HuH-7 (cell line): ENCODE measurements at regions not wholly inside any gene's neighbourhood (a gene's known extent, or its start where the extent isn't known, plus 50 kb on each side); places are given as distances from the start of the nearest gene placed in this dataset.
A peak's percentile ranks its signal among the peaks of the same experiment; 100 is the strongest.

Experiments used
- DNase-seq: peaks from one replicate; pipeline ENCODE4 v3.0.0; 2011; ENCODE audit warnings: low spot score

DNA sequence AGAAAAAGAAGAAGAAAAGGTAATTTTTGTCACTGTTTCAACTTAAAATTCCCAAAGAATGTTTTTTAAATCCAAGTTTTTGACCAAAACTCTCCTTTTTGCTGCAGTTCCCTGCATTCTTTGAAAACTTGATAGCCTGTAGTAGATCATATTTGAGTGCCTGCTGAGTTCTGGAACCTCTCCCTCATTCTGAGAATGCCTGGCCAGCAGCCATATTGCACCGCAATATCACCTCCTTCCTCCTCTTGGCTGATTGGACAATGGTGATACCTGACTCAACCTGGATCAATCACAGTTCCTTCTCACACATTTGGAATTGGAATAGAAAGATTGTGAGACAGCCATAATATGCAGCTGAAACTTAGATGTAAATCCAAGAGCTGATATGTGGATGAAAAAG is 97.6 kb upstream of the GAP43 start:
- DNase-seq = no peak

DNA sequence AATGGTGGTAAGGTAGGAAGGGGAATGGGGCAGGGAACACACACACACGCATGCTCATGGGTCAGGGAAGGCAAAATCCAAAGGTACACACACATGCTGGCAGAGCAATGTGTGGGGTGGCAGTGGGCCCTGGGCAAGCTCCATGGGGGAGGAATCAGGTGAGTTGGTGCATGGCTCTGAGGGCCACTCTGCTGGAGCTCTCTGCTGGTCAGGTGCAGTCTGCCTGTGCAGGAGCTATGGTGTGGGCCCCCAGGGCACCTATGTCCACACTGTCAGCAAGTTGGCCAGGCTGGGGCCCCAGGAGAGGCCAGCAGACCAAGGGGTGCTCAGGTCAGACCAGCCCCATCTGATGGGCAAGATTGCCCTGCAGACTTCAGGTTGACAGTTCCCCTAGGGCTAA is 90.1 kb upstream of the GAP43 start:
- no peak for DNase-seq

DNA sequence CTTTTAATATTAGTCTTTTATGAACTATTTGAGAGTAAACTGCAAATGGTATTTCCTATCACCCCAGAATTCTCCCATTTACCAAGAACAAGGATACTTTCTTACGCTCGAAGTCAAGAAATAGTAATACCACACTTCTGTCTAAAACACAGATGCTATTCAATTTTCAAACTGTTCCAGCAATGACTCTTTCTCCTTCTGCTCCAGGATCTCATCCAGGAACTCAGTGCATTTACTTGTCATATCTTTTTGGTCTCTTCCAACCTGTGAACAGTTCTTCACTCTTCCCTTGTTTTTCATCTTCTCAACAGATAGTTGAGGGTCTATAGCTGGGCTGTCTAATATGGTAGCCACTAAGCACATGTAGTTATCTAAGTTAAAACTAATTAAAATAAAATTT is 87.1 kb upstream of the GAP43 start:
- no peak for DNase-seq

DNA sequence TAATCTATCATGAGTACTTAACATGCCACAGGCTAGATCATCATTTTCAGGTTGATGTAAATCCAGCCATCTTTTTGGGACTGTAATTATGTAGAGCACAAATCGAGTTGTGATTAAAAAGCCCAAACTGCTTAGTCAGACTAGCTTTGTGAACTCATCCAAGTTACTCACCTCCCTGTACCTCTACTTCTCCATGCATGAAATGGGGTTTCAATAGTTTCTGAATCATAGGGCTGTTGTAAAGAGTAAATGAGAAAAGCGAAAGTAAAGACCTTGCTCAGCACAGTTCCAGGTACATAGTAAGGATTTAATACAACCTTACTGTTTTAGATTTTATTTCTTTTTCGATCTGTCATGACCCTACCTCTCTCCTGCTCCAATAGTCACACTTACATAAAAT is 85.6 kb upstream of the GAP43 start:
- no peak for DNase-seq

DNA sequence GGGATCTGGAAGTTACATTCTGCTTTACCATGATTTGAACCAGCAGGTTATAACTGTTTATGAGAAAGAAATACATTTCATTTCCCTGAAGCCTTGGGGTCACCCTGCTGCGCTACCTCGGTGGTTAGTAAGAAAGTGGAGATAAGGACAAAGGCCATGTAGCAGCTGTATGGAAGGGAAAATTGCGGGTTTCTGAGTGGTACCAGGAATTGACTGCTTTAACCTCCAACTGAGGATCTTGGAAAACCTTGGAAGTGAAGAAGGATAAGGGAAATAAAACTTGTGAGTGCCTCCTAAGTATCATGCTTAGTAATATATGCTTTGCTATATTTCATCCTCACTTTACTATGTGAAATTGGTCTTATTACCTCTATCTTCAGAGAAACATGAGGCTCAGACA is 76.1 kb upstream of the GAP43 start:
- no peak for DNase-seq

DNA sequence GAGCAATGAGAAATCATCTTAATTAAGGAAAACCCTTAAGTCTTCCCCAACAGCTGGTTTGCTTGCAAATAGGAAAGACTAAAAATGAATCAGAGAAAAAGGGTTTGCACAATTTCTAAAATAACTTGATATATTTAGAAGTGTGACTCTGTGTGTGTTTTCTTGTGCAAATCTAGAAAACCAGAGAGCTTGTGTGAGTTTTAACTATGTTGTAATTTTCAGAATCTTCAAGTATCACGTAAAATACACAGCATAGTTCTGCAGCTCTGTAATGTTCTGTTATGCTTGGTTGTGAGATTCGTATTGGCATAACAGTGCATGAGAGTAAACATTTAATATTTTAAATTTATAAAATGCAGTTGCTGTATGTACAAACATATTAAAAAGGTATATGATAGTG is 74.7 kb upstream of the GAP43 start:
- no peak for DNase-seq

DNA sequence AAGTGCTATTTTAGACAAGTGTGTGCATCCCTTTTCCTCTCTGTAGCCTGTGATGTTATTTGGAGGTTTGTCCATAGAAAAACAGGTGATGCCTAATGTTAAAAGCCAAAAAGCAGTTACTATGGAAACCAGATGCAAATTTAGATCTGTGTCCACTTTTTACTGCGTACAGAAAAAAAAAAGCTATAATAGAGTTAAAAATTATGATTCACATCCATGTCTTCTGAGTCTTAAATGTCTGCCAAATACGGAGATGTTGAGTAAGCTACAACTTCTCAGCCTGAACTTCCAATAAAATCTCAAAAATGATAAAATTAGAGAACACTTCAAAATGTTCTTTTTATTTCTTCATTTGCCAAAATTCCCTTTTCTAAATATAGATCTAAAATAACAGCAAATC is 74.2 kb upstream of the GAP43 start:
- DNase-seq = no peak

DNA sequence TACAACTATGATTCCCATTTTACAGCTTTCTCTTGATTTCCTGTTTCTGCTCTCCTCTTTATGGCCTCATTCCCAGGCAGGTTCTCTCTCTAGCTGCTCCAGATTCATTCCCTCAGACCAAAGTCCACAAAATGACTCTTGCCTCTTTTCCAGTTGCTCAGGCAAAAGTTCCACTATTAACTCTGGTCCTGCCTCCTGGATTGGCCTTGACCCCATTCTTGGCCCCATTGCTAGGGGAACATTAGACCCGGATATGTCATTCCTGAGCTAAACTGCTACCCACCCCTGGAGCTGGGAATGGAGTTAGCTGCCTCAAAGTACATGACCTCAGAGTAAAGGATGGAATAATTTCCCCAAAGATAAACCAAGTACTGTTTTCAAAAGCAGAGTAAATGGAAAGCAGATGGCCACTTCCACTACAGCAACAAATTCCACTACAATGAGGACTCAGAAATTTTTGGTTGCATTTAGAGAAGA is 73.0 kb upstream of the GAP43 start:
- DNase-seq = peak; percentile 13

DNA sequence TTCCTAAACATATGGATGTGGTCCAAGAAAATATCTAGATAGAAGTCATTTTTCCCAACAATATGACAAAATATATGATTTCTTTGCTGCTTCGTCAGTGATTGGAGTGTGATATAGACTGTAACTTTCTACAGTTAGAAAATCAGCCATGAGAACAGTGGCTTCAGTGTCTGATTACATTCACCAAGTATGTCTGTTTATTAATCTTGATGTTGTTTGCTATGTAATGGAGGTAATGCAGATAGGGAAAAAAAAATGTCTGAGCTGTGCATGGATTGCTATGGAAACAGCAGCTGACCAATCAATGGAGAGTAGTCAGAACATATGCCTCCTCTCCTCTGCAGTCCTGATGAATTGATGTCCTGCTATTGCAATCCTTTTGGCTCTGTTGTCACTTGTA is 72.3 kb upstream of the GAP43 start:
- no peak for DNase-seq

DNA sequence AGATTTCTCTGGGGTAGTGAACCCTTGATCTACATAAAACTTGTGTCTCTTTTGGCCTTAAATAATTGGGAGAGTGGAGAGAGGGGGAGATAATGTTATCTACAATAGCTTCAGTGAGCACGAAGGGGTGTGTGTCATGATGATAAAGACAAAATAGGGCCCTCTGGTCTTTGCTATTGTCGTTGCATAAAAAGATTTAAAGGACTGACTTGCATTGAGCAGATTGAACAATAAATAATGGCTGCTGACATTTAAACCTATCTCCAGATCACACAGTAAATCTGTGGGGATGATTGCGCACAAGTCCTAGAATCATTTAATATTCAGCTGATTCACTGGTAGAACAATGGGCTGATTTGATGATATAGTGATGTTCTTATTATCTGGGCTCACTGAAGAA is 71.3 kb upstream of the GAP43 start:
- no peak for DNase-seq

DNA sequence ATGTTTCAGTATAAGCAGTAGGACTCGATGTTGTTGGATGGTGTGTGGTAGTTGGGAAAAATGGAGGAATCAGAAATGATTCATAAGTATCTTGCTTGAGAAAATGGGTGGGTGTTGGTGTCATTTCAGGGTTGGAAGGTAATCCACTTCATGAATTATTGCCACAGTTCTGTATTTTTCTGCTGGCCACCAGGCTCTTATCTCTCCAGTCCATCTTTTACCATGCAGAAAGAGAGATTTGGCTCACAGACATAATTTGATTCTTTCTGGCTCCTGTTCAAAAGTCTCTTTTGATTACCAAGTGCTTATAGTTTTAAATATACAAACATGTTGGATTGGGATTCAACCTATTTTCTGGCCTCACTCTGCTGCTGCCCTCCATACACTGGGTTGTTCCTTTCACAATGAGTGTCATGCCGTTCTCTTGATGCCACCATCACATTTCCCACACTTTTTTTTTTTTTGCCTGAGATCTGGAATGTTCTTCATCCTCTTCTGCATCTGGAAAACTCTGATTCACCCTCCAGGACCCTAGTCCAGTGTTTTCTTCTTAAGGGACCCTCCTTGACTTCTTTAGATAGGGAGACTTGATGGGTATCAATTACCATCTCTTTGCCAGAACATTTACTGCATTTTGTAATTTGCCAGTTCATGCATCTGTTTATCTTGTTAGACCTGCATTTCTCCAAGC is 69.4 kb upstream of the GAP43 start:
- no peak for DNase-seq

DNA sequence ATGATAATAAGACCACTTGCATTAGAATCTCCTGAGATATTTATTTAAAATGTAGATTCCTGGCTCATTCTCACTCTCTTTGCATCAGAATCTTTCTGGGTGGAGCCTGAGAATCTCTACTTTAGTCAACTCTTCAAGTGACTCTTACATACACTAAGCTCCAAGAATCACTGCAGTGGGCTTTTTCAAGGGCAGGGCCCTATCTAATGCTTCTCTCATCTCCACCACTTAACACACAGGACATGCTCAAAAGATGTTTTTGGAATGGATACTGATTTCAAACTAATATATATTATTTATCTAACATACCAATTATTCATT is 68.9 kb upstream of the GAP43 start:
- DNase-seq = no peak

DNA sequence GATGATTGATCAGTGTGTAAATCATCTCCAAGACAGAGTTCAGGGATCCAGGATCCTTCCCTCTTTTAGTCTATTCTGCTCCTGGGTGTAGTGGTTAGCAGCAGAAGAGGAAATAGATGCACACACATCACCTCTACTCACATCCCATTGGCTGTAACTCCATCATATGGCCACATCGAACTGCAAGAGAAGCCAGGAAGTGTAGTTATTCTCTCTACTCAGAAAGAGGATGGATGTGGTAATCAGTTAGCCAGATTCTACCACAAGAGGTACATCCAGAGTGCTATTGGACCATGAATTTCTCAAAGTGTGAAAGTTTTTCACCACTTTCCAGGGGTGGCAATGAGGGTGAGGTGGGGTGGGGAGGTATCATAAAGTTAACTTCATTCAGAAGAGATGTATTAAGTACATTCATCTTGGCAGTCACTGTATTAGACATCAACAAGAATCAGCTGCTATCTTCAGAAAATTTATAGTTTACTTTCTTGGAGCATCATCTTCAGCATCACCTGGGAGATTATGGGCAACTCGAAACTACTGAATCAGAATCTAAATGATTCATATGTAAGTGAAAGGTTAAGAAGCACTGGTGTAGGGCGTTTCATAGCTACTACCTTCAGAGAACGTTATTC is 60.6 kb upstream of the GAP43 start:
- DNase-seq = no peak

DNA sequence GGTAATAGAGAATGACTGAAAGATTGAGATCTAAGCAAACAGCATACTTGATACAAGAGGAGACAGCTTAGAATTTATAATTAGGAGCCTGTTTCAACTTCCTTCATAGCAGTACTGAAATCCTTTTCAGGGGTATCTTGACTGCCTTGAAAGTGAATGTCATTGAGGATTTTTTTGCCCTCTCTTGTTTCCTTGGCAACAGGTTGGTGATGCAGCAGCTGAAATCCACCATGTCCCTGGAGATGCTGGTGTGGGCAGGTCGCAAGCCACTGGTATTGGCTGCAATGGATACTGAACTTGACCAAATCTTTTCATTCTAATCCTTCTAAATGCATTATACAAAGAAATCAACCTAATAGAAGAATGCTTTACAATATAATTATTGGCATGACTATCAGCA is 59.3 kb upstream of the GAP43 start:
- DNase-seq = no peak

DNA sequence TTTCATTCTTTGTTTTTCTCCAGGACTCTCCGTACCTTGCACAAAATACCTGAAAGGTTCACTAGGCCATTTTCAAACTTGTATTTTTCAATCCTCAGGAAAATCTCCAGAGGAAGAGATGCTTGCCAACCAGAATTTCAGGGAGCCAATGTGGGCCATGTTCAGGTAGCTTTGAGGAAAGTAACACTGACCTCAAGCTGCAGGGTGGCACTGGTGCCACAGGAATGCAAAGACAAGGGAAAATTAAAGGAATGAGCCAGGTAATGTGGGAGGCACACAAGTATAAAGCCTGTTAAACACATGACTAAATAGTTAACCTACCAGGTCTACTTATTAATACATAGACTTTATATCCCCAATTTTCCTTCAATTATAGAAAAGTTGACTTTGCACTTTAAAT is 51.9 kb upstream of the GAP43 start:
- no peak for DNase-seq
